CD14-positive monocyte (primary cell): ENCODE measurements at regions not wholly inside any gene's neighbourhood (a gene's known extent, or its start where the extent isn't known, plus 50 kb on each side); places are given as distances from the start of the nearest gene placed in this dataset.
"Not testable (repeated sequence)": the region's sequence is repeated elsewhere in the genome, so short reads cannot be mapped to it uniquely, and the experiment has no call there.

Source experiments
- DNase-seq, 3 donors: peaks; one replicate each; pipeline ENCODE4 v3.0.0-alpha.2; 2011 to 2022
- H2AFZ ChIP-seq: 2 replicates; pipeline ENCODE4 v1.6.0; 2012; ENCODE audit warnings: mild to moderate bottlenecking, low read depth, low read length, inconsistent platforms; ENCODE audit not compliant: insufficient read depth, poor library complexity, severe bottlenecking
- H3K27ac ChIP-seq, 2 donors: 1 replicate in 1 of 2; 2 replicates in 1 of 2; pipeline ENCODE4 v1.5.1; 2012 to 2013; ENCODE audit warnings: low read length in 2 of 2, control low read depth in 1 of 2, inconsistent platforms in 1 of 2, low read depth in 1 of 2, mild to moderate bottlenecking in 1 of 2
- H3K27me3 ChIP-seq, 2 donors: one replicate each; pipeline versions ENCODE4 v1.6.0 to v1.6.1; 2011 to 2013; ENCODE audit warnings: low read length in 2 of 2; ENCODE audit not compliant: control insufficient read depth in 2 of 2, insufficient read depth in 2 of 2
- H3K36me3 ChIP-seq, 2 donors: replicated peaks in 1 of 2; 1 replicate in 1 of 2; 2 replicates in 1 of 2; pipeline versions ENCODE4 v1.5.1 to v1.6.1; 2012 to 2013; ENCODE audit warnings: low read length in 2 of 2, control low read depth in 1 of 2, inconsistent platforms in 1 of 2, mild to moderate bottlenecking in 1 of 2; ENCODE audit not compliant: insufficient read depth in 2 of 2, control insufficient read depth in 1 of 2
- H3K4me1 ChIP-seq, 2 donors: 1 replicate in 1 of 2; 2 replicates in 1 of 2; pipeline versions ENCODE4 v1.5.1 to v1.6.1; 2012 to 2013; ENCODE audit warnings: low read length in 2 of 2, control low read depth in 1 of 2, inconsistent platforms in 1 of 2, mild to moderate bottlenecking in 1 of 2, moderate library complexity in 1 of 2; ENCODE audit not compliant: insufficient read depth in 2 of 2, control insufficient read depth in 1 of 2
- H3K4me2 ChIP-seq: replicated peaks from 2 replicates; pipeline ENCODE3; 2012; ENCODE audit warnings: low read length, moderate library complexity, mild to moderate bottlenecking; ENCODE audit not compliant: poor library complexity, severe bottlenecking; ENCODE audit errors: extremely low read depth
- H3K4me3 ChIP-seq, 3 experiments: fragments of 200-600 bp in 1 of 3; sonication (generic) in 1 of 3; replicated peaks in 1 of 3; 1 replicate in 2 of 3; 2 replicates in 1 of 3; pipeline ENCODE4 v1.5.1; 2011 to 2013; ENCODE audit warnings: low read length in 3 of 3, mild to moderate bottlenecking in 3 of 3, control low read depth in 2 of 3, low read depth in 2 of 3, inconsistent platforms in 1 of 3, moderate library complexity in 1 of 3
- H3K79me2 ChIP-seq: 2 replicates; pipeline ENCODE4 v1.6.0; 2012; ENCODE audit warnings: mild to moderate bottlenecking, control low read depth, inconsistent platforms, low read length, moderate library complexity; ENCODE audit not compliant: insufficient read depth
- H3K9ac ChIP-seq: 2 replicates; pipeline ENCODE4 v1.6.0; 2017; ENCODE audit warnings: low read length, mild to moderate bottlenecking; ENCODE audit not compliant: insufficient read depth, poor library complexity, severe bottlenecking
- H3K9me3 ChIP-seq, 2 donors: replicated peaks in 1 of 2; 1 replicate in 1 of 2; 2 replicates in 1 of 2; pipeline versions ENCODE4 v1.5.1 to v1.6.1; 2012 to 2013; ENCODE audit warnings: low read length in 2 of 2, control low read depth in 1 of 2; ENCODE audit not compliant: control insufficient read depth in 1 of 2, insufficient read depth in 1 of 2
- H4K20me1 ChIP-seq: 2 replicates; pipeline ENCODE4 v1.6.0; 2012; ENCODE audit warnings: mild to moderate bottlenecking, low read length, control low read depth, moderate library complexity; ENCODE audit not compliant: insufficient read depth
- H3K27ac Mint-ChIP-seq, 7 donors: one replicate each; pipeline ENCODE4 v1.8.0; 2020; ENCODE audit warnings: mild to moderate bottlenecking in 7 of 7, mixed read lengths in 7 of 7, moderate library complexity in 6 of 7, inconsistent platforms in 2 of 7
- H3K27me3 Mint-ChIP-seq, 3 donors: one replicate each; pipeline ENCODE4 v1.8.0; 2021 to 2022; ENCODE audit warnings: low read depth in 3 of 3, mild to moderate bottlenecking in 3 of 3, mixed read lengths in 3 of 3, moderate library complexity in 3 of 3, inconsistent platforms in 1 of 3
- H3K36me3 Mint-ChIP-seq, 2 donors: one replicate each; pipeline ENCODE4 v1.8.0; 2020; ENCODE audit warnings: mixed read lengths in 2 of 2, inconsistent platforms in 1 of 2, mild to moderate bottlenecking in 1 of 2
- H3K4me1 Mint-ChIP-seq: one replicate; pipeline ENCODE4 v1.8.0; 2020; ENCODE audit warnings: mild to moderate bottlenecking, mixed read lengths
- H3K4me3 Mint-ChIP-seq, 2 donors: one replicate each; pipeline ENCODE4 v1.8.0; 2020; ENCODE audit warnings: mild to moderate bottlenecking in 2 of 2, mixed read lengths in 2 of 2, moderate library complexity in 1 of 2
- H3K9me3 Mint-ChIP-seq, 7 donors: one replicate each; pipeline ENCODE4 v1.8.0; 2020 to 2022; ENCODE audit warnings: mixed read lengths in 7 of 7, mild to moderate bottlenecking in 6 of 7, moderate library complexity in 6 of 7, inconsistent platforms in 2 of 7
- CTCF ChIP-seq: fragments of 200-600 bp; IDR thresholded peaks from one replicate; pipeline ENCODE4 v1.8.0; 2022; ENCODE audit warnings: antibody characterized with exemption, mild to moderate bottlenecking
- WGBS: methylation state at CpG from one replicate; pipeline ENCODE4 v1.1.5; 2013; ENCODE audit warnings: missing lambda C conversion rate; ENCODE audit not compliant: insufficient coverage; 5-methylcytosine and 5-hydroxymethylcytosine counted together
- intact Hi-C, 2 donors: fragments of 100-400 bp; cut with micrococcal nuclease; formaldehyde crosslinking; loops; one replicate each; pipeline versions ENCODE4 v1.15.0 to v1.15.1; 2023

- Histone ChIP-seq H3K4me1 (no peaks in the 10 kb centered on the region), H2AFZ (no peak overlapping the region), H3K79me2 (no peaks in the 10 kb centered on the region), H3K4me2 (no peak overlapping the region), H4K20me1 (no peaks in the 10 kb centered on the region), H3K36me3 (no peaks in the 10 kb centered on the region), H3K27me3 (no peaks in the 10 kb centered on the region), H3K9me3 (peaks cover under 1 to 5% of the 10 kb centered on the region in 2 donors), H3K27ac (no peak overlapping the region), H3K4me3 (no peak overlapping the region), H3K9ac (no peak overlapping the region)
- WGBS = 73% methylated on average over 3 of the region's 6 CpGs
- Mint-ChIP-seq H3K36me3 (no peaks in the 10 kb centered on the region), H3K27me3 (no peaks in the 10 kb centered on the region), H3K27ac (no peak overlapping the region), H3K4me1 (no peaks in the 10 kb centered on the region), H3K4me3 (no peak overlapping the region), H3K9me3 (peaks cover under 1 to 11% (median 5%) of the 10 kb centered on the region in 7 donors)
- TF ChIP-seq CTCF = no peak
- no peak for DNase-seq
- intact Hi-C loops = no loop called here
Measured at GRCh38 chr2:150325656-150326314, 161.7 kb downstream of the RND3 start.

GRCh38 chr2:150323071-150323470 is 164.4 kb downstream of the RND3 start:
- H3K4me3 ChIP-seq, H3K27ac ChIP-seq, H3K9me3 ChIP-seq, H3K9ac ChIP-seq, H3K27ac Mint-ChIP-seq, H3K27me3 Mint-ChIP-seq, H3K36me3 Mint-ChIP-seq, H2AFZ ChIP-seq, H3K36me3 ChIP-seq, H3K4me3 Mint-ChIP-seq, H3K79me2 ChIP-seq, H3K4me1 Mint-ChIP-seq, DNase-seq, H3K9me3 Mint-ChIP-seq, H3K4me2 ChIP-seq, H3K27me3 ChIP-seq, H4K20me1 ChIP-seq, H3K4me1 ChIP-seq, intact Hi-C loops: not testable (repeated sequence)
